VCaP (cell line): ENCODE measurements at regions not wholly inside any gene's neighbourhood (a gene's known extent, or its start where the extent isn't known, plus 50 kb on each side); places are given as distances from the start of the nearest gene placed in this dataset.
"Not testable (repeated sequence)": the region's sequence is repeated elsewhere in the genome, so short reads cannot be mapped to it uniquely, and the experiment has no call there.

Experiments used
- H3K27ac ChIP-seq: fragments of 450-650 bp; 2 replicates; pipeline ENCODE4 v1.5.1; 2017
- CTCF ChIP-seq: fragments of 450-650 bp; conservative IDR thresholded peaks from 2 replicates; pipeline ENCODE4 v1.5.1; 2017; ENCODE audit warnings: mild to moderate bottlenecking, moderate library complexity

DNA sequence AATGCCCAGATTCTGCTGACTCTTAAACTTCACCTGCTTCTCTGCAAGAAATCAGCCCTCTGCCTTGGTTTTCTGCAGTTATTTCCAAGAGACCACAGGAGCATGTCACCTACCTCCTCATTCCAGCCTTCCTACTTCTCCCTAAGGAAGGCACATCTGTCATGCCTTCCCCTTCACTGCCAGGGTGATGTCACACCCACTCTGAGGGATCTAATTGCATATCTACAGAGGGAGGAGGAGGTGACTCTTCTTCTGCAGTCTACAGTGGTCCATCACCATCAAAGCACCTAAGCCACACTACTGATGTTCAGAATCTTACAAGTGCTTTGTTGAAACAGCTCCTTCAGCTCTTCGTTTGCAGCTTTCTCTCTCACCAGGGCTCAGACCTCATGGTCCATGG lies 275.5 kb downstream of the FGFR2 start:
- no peak for TF ChIP-seq CTCF
- no peak overlapping the region for H3K27ac ChIP-seq

DNA sequence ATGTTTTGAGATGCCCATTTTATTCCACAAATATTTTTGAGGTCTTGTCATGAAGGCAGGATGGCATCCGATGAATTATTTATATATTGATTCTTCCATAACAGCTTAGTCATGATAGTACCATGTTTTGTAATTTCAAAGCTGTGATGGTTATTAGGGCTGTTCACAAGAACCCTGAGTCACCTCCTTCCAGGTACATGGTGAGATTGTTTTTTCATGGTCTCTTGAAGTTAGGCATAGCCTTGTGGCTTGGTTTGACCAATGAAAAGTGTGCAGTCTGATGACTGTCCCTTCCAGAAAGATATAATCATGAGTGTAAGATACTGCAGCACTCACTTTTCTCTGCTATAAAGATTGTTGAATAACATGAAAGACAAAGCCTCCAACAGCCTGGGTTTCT lies 274.8 kb downstream of the FGFR2 start:
- no peak for TF ChIP-seq CTCF

DNA sequence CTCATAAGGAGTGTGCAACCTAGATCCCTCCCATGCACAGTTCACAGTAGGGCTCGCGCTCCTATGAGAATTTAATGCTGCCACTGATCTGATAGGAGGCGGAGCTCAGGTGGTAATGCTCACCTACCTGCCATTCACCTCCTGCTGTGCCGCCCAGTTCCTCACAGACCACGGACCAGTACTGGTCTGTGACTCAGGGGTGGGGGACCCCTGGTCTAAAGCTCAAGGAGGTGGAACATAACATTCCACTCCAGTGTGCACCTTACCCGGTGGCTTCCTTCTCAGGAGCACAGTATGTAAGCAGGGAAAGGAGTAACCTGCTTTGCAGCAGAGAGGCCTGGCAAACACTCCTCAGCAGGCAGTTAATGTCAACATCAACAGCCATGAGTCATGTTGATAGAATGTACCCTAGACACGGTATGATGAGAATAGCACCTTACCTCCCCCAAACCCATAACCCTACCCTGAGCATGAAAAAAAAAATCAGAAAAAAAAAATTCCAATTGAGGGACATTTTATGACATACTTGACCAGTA lies 273.5 kb downstream of the FGFR2 start:
- no peak overlapping the region for H3K27ac ChIP-seq
- TF ChIP-seq CTCF: no peak

More for the DNA sequence above, 274.8 kb downstream of the FGFR2 start:
- H3K27ac ChIP-seq: no peak overlapping the region

- no peak overlapping the region for H3K27ac ChIP-seq
- no peak for TF ChIP-seq CTCF
Measured at GRCh38 chr10:121325490-121326231, 272.6 kb downstream of the FGFR2 start.

DNA sequence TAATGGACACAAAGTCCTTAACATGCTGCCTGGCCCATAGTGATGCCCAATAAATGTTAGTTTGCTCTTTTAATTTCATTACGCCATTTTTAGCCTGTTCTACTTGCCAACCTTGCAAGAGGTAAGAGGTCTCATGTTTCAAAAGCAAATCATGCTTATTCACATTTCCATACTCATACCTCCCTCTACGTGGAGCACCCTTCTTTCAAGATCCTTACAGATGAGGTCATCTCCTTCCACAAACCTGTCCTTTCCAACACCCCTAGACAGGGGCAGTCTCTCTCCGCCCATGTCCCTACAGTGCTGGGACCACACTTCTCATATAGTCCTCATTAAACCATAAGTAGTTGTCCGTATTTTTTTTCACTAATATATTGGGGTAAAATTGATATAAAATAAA lies 271.3 kb downstream of the FGFR2 start:
- no peak for TF ChIP-seq CTCF
- H3K27ac ChIP-seq: no peak overlapping the region

DNA sequence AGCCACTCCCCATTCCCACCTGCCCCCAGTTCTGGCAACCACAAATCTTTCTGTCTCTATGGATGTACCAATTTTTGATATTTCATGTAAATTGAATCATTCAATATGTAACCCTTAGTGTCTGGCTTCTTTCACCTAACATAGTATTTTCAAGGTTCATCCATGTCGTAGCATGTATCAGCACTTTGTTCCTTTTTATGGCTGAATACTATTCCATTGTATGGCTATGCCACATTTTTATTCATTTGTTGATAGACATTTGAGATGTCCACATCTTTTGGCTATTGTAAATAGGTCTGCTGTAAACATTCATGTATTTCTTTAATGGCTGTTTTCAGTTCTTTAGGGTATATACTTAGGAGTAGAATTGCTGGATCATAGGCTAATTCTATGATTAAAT lies 270.5 kb downstream of the FGFR2 start:
- no peak overlapping the region for H3K27ac ChIP-seq
- no peak for TF ChIP-seq CTCF

DNA sequence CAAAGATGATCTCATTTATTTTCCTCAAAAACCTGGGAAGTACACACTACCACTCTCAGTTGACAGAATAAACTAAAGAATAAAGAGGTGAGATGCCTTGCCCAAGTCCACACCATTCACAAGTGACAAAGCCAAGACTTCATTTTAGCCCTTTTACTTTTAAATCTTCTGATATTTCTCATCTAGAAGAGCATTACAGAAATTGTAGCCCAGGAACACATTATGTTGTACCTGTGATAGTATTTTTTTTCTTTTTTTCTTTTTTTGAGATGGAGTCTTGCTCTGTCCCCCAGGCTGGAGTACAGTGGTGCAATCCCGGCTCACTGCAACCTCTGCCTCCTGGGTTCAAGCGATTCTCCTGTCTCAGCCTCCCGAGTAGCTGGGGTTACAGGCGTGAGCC lies 268.6 kb downstream of the FGFR2 start:
- not testable (repeated sequence) for H3K27ac ChIP-seq

DNA sequence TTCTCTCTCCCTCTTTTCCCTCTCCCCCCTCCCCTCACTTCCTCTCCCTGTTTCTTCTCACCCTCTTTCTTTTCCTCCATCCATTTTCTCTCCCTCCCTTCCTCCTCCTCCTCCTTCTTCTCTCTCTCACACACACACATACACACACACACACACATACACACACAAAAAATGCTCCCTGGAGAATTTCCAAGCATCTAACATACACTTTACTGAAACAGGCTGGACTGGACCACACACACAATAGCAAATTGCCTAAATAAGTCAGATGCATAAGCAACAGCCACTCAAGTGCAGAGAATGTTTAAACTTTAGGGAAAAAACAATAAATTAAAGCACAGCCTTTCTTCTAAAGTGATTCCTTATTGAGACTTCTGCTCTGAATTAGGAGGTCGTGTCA lies 267.7 kb downstream of the FGFR2 start:
- no peak for TF ChIP-seq CTCF
- H3K27ac ChIP-seq: no peak overlapping the region
